Retina (tissue), 1 donor: ENCODE measurements at regions not wholly inside any gene's neighbourhood (a gene's known extent, or its start where the extent isn't known, plus 50 kb on each side); places are given as distances from the start of the nearest gene placed in this dataset.

Source experiments
- DNase-seq: peaks from one replicate; pipeline ENCODE4 v3.0.0-alpha.2; 2016

GRCh38 chr6:138580040-138580439, 80.7 kb upstream of the NHSL1 start:
- no peak for DNase-seq

- no peak for DNase-seq
Measured at GRCh38 chr6:138580801-138581200, 81.5 kb upstream of the NHSL1 start.

DNA sequence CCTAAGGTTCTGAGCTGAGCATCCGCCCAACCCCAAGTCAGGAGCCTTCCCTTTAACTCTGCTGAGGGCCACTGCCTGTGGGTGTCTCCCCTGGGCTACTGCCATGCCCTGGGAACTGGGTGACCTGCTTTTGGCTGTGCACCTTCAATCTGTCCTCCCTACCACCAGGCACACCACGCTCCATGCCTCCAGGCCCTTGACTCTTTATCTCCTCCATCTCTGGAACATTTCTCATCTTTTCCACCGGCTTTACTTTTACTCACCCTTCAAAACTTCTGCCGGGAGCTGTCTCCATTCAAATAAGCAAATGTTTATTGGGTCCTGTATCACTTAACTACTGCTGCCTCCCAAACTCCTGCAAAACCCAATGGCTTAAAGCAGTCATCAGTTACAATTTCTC, 83.3 kb upstream of the NHSL1 start:
- no peak for DNase-seq

GRCh38 chr6:138586638-138587037, 87.3 kb upstream of the NHSL1 start:
- no peak for DNase-seq

DNA sequence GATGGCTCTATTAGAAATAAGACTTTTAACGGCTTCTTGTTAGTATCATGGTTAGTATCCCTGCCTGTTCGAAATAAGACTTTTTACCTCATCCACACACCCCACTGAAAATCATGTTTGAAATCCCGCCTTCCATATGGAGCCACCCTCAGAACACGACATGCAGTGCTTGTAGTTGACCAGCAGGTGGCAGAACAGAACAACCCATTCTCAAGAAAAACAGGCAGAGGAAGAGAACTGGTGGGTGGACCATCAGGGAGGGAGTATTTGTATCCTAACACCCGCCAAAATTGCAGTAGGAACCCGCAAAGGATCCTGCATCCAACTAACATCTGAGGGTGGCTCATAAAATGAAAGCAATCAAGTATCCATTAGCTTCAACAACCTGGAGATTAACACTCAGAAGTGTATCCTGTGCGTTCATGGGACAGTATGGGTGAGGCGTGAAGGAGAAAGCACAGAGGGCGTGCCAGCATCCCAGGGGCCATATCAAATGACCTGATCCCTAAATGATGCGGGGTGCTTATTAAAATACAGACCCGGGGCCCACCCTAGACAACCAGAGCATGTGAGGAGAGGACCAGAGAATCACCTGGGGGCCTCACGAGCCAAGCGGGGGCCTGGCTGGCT, 89.6 kb upstream of the NHSL1 start:
- DNase-seq: peak; percentile 84

- peak; percentile 64 for DNase-seq
Measured at GRCh38 chr6:138590796-138591709, 91.8 kb upstream of the NHSL1 start.

- DNase-seq: no peak
Measured at GRCh38 chr6:138592749-138593123, 93.4 kb upstream of the NHSL1 start.

DNA sequence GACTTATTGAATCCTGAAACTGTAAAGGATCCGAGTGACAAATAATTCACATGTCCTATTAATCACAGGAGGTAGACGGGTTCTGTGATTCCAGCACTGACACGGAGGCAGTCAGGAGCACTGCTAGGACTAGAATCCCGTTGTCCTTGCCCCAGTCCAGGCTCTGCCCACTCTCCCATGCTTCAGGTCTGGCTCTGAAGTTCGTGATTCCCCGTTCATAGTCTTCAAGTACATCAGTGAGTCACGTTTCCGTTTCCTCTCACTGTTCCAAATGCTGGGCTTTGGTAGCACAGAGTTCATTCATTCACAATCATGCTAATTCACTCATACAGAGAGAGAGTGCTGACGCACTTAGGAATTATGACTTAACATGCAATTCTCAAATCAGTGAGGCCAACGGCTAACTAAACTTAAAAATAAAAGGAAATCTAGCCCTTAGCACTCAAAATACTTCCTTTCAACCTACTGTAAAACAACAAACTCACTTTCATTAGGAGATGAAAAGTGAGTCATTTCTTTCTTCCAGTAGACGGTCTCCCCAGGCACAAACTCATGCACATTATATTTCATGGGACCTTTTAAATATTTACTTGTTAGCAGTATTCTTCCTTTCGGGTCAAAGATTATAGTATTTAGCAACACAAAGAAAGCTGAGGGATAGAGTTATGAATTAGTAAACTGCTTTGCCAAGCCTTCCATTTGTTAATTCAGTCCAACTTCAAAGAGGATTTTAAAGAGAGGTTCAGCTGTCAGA, 94.0 kb upstream of the NHSL1 start:
- peak; percentile 20 for DNase-seq

GRCh38 chr6:138593909-138594757, 94.8 kb upstream of the NHSL1 start:
- no peak for DNase-seq

GRCh38 chr6:138594758-138595140, 95.5 kb upstream of the NHSL1 start:
- no peak for DNase-seq

DNA sequence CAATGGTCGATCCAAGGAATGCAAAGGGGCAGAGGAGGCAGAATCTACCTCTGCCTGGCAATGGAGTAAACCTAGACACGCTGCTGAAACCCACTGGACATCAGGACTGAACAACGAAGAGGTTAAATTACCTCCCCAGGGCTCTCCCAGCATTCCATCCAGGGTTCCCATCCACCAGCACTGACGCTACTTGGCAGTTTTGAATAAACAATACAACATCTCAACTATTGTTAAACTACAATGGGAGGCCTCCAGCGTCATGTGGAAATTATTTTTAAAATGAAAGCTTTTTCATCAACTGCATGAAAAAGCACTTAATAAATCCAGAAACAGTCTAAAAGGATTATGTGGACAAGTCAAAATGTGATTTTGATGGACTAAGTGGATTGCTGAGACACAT, 96.8 kb upstream of the NHSL1 start:
- DNase-seq: no peak

DNA sequence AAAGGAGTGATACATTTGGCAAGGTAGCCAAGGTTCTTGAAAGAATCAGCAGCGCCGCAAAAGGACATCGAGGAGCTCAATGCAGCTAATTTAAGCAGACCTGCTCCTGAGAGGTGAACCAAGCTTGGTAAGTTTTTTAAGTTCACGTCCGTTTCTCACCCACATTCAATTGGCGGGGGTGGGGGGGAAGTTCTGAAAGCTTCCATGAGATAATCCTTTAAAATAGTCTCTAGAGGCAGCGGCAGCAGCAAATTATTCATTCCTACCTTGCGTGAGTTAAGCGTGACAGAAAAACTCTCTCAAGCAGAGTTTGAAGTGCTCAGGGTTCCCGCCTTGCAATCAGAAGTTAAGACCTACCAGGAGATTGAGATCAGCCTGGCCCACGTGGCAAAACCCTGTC, 97.3 kb upstream of the NHSL1 start:
- DNase-seq: no peak

DNA sequence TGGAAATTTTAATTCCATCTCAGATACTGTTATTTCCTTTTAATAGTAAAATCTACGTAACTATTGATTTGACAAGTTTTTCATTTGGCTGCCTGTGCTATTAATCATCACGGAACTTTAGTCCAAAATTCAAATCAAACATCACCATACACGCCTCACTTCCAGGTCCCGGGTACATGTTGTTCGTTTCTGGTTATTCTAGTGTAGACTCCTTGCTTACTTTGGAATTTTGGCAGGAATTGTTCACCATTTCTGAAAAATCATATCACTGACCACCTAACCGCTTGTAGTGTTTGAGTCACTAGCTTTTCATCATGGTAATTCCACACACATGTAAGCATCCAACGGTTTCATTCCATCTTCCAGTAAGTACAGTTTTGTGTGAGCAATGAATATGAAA, 98.0 kb upstream of the NHSL1 start:
- DNase-seq: no peak

DNA sequence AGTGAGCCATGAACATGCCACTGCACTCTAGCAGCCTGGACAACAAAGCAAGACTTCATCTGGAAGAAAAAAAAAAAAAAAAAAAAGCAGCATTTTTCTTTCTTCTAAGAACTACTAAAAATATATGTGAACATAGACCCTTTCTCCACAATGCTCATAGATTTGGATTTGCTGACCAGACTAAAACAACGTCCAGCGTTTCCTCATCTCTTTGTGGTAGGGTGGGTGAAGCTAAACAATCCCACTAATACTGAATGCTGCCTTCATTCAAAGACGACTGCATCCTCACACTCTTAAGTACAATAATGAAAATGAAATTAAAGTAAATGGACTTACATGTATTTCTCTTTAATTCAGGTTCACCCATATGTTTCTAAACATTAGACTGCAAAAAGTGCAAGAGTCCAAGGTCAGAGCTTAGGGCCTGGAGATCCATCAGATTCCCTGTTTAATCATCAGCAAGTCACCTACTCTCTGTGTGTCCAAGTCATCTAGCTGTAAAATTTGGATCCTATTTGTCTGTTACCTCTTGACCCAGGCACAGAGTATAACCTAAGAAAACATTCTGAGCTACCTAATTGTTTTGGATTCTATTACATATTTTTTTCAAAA, 99.4 kb upstream of the NHSL1 start:
- DNase-seq: no peak

DNA sequence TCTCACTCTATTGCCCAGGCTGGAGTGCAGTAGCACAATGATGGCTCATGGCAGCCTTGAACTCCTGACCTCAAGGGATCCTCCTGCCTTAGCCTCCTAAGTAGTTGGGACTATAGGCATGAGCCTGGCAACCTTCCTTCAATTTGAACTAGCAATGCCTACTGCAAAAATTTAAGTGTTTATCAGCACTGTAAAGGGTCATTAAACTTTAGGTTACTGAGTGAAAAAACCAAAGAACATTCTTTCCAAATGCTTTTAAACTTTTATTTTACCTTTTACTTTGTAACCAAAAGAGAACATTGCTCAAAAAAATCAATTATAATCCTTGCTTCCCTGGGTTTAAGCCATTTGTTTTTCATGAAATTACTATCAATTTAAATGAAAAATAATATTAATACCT, 101.0 kb upstream of the NHSL1 start:
- no peak for DNase-seq

DNA sequence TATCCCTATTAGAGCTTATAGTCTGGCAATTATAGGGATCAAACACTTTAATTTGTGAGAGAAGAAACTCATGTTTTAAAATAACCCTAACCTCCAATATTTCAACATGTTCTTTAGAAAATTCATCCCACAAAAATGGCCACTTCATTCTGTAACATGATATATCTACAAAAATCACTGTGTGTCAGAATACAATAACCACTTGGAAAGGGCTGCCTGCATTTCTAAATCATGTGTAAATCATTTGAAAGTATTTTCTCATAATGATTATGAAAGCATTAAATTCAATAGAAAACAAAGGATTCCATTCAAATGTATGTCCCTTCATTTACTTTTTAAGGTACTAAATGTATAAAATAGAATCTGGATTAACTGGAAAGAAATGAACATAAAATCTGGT, 101.4 kb upstream of the NHSL1 start:
- DNase-seq: no peak

GRCh38 chr6:138601128-138601527, 101.8 kb upstream of the NHSL1 start:
- DNase-seq: no peak

DNA sequence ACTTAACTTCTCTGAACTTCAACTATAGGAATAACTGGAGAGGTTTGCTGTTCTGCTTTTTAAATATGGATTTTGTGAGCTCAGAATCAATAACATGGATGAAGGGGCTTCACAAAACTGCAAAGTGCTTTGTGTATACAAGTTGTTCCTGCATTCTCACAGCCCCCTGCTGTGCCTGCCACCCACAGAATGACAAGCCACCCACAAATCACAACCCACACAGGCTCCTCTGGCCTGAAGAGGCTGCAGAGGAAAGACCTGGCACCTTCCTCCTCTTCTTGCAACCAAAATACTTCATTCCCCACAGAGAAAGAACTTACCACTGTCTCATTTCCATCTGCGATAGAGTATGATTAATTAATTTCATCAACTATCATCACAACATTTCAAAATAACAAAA, 106.7 kb upstream of the NHSL1 start:
- peak; percentile 48 for DNase-seq

- peak; percentile 92 for DNase-seq
Measured at GRCh38 chr6:138607478-138608433, 108.5 kb upstream of the NHSL1 start.

- no peak for DNase-seq
Measured at GRCh38 chr6:138608896-138609295, 109.6 kb upstream of the NHSL1 start.

GRCh38 chr6:138609801-138610430, 110.6 kb upstream of the NHSL1 start:
- no peak for DNase-seq
